H9 (cell line): ENCODE measurements at regions not wholly inside any gene's neighbourhood (a gene's known extent, or its start where the extent isn't known, plus 50 kb on each side); places are given as distances from the start of the nearest gene placed in this dataset.

ENCODE experiments used
- DNase-seq: peaks from one replicate; pipeline ENCODE4 v3.0.0-alpha.2; 2017
- H2AFZ ChIP-seq: one replicate; pipeline ENCODE4 v1.6.1; 2013; ENCODE audit warnings: mild to moderate bottlenecking, low read length, control low read depth, moderate library complexity
- H2AK5ac ChIP-seq: 2 replicates; pipeline ENCODE4 v1.6.1; 2013; ENCODE audit warnings: low read length, control low read depth, mixed read lengths; ENCODE audit not compliant: insufficient read length
- H2BK120ac ChIP-seq: one replicate; pipeline ENCODE4 v1.6.1; 2013; ENCODE audit warnings: low read depth, mild to moderate bottlenecking, low read length, control low read depth, inconsistent platforms; ENCODE audit not compliant: poor library complexity, severe bottlenecking
- H2BK12ac ChIP-seq: 2 replicates; pipeline ENCODE4 v1.6.1; 2013; ENCODE audit warnings: low read length, control low read depth, mixed read lengths, low read depth; ENCODE audit not compliant: insufficient read length
- H2BK15ac ChIP-seq: 2 replicates; pipeline ENCODE4 v1.6.1; 2013; ENCODE audit warnings: low read depth, low read length, control low read depth
- H2BK20ac ChIP-seq: one replicate; pipeline ENCODE4 v1.6.1; 2013; ENCODE audit warnings: low read depth, mild to moderate bottlenecking, low read length, control low read depth, inconsistent platforms; ENCODE audit not compliant: poor library complexity, severe bottlenecking
- H2BK5ac ChIP-seq: 2 replicates; pipeline ENCODE4 v1.6.1; 2013; ENCODE audit warnings: low read length, control low read depth, mixed read lengths; ENCODE audit not compliant: insufficient read length
- H3K14ac ChIP-seq: 2 replicates; pipeline ENCODE4 v1.6.1; 2013; ENCODE audit warnings: low read length, control low read depth; ENCODE audit not compliant: insufficient read depth
- H3K18ac ChIP-seq: 2 replicates; pipeline ENCODE4 v1.6.1; 2013; ENCODE audit warnings: low read depth, mild to moderate bottlenecking, mixed read lengths, low read length, control low read depth; ENCODE audit not compliant: insufficient read length
- H3K23ac ChIP-seq: 2 replicates; pipeline ENCODE4 v1.6.1; 2013; ENCODE audit warnings: low read length, control low read depth, mixed read lengths, low read depth; ENCODE audit not compliant: insufficient read length
- H3K23me2 ChIP-seq: 2 replicates; pipeline ENCODE4 v1.6.1; 2013; ENCODE audit warnings: low read depth, mild to moderate bottlenecking, mixed read lengths, low read length, control low read depth; ENCODE audit not compliant: insufficient read length, poor library complexity, severe bottlenecking
- H3K27ac ChIP-seq: 2 replicates; pipeline ENCODE4 v1.5.1; 2013; ENCODE audit warnings: low read length, control low read depth, mixed read lengths, low read depth; ENCODE audit not compliant: insufficient read length
- H3K27me3 ChIP-seq: 2 replicates; pipeline ENCODE4 v1.6.1; 2013; ENCODE audit warnings: low read length, control low read depth, inconsistent platforms; ENCODE audit not compliant: insufficient read depth
- H3K4ac ChIP-seq: 2 replicates; pipeline ENCODE4 v1.6.1; 2013; ENCODE audit warnings: low read depth, mild to moderate bottlenecking, control low read depth, inconsistent platforms, low read length, moderate library complexity
- H3K4me1 ChIP-seq: 2 replicates; pipeline ENCODE4 v1.6.1; 2013; ENCODE audit warnings: low read length, control low read depth, inconsistent platforms; ENCODE audit not compliant: insufficient read depth
- H3K4me2 ChIP-seq: 2 replicates; pipeline ENCODE4 v1.6.1; 2013; ENCODE audit warnings: low read length, control low read depth, mixed read lengths; ENCODE audit not compliant: insufficient read length, insufficient read depth
- H3K56ac ChIP-seq: 2 replicates; pipeline ENCODE4 v1.6.1; 2013; ENCODE audit warnings: low read depth, mild to moderate bottlenecking, mixed read lengths, low read length, control low read depth; ENCODE audit not compliant: insufficient read length
- H3K79me1 ChIP-seq: 2 replicates; pipeline ENCODE4 v1.6.1; 2013; ENCODE audit warnings: low read depth, mild to moderate bottlenecking, moderate library complexity, low read length, control low read depth, inconsistent platforms; ENCODE audit not compliant: insufficient read depth, poor library complexity, severe bottlenecking
- H3K79me2 ChIP-seq: 2 replicates; pipeline ENCODE4 v1.6.1; 2013; ENCODE audit warnings: low read length, control low read depth, inconsistent platforms; ENCODE audit not compliant: insufficient read depth
- H3K9ac ChIP-seq: 2 replicates; pipeline ENCODE4 v1.6.1; 2013; ENCODE audit warnings: low read length, control low read depth, mixed read lengths; ENCODE audit not compliant: insufficient read length; ENCODE audit errors: extremely low read depth
- H3K9me3 ChIP-seq: one replicate; pipeline ENCODE4 v1.6.1; 2013; ENCODE audit warnings: low read depth, low read length, inconsistent platforms; ENCODE audit not compliant: control insufficient read depth
- H3T11ph ChIP-seq: one replicate; pipeline ENCODE4 v1.6.1; 2013; ENCODE audit warnings: mild to moderate bottlenecking, low read length, control low read depth, inconsistent platforms
- H4K20me1 ChIP-seq: one replicate; pipeline ENCODE4 v1.6.1; 2013; ENCODE audit not compliant: control insufficient read depth, insufficient read length, insufficient read depth
- H4K5ac ChIP-seq: 2 replicates; pipeline ENCODE4 v1.6.1; 2013; ENCODE audit warnings: low read depth, mild to moderate bottlenecking, mixed read lengths, low read length, control low read depth; ENCODE audit not compliant: insufficient read length
- H4K8ac ChIP-seq: replicated peaks from 2 replicates; pipeline ENCODE4 v1.6.1; 2013; ENCODE audit warnings: low read length, control low read depth, mixed read lengths, low read depth; ENCODE audit not compliant: insufficient read length
- H4K91ac ChIP-seq: 2 replicates; pipeline ENCODE4 v1.6.1; 2013; ENCODE audit warnings: low read depth, mild to moderate bottlenecking, moderate library complexity, mixed read lengths, low read length, control low read depth; ENCODE audit not compliant: insufficient read length
- H3K27ac Mint-ChIP-seq, 3 experiments: 2 replicates in 2 of 3; 3 replicates in 1 of 3; pipeline ENCODE4 v1.8.0; 2020 to 2021; ENCODE audit warnings: mixed read lengths in 3 of 3, mild to moderate bottlenecking in 1 of 3, moderate library complexity in 1 of 3
- H3K27me3 Mint-ChIP-seq: 2 replicates; pipeline ENCODE4 v1.8.0; 2021; ENCODE audit warnings: low read depth, mild to moderate bottlenecking, moderate library complexity, mixed read lengths
- H3K36me3 Mint-ChIP-seq, 3 experiments: 2 replicates in 2 of 3; 3 replicates in 1 of 3; pipeline ENCODE4 v1.8.0; 2020 to 2021; ENCODE audit warnings: low read depth in 3 of 3, mixed read lengths in 3 of 3; ENCODE audit not compliant: insufficient read depth in 1 of 3
- H3K4me1 Mint-ChIP-seq, 2 experiments: 2 replicates each; pipeline ENCODE4 v1.8.0; 2020; ENCODE audit warnings: mixed read lengths in 2 of 2
- H3K4me3 Mint-ChIP-seq, 2 experiments: 2 replicates in 1 of 2; 3 replicates in 1 of 2; pipeline ENCODE4 v1.8.0; 2020 to 2021; ENCODE audit warnings: mild to moderate bottlenecking in 2 of 2, mixed read lengths in 2 of 2, moderate library complexity in 1 of 2
- H3K9me3 Mint-ChIP-seq, 2 experiments: 2 replicates in 1 of 2; 3 replicates in 1 of 2; pipeline ENCODE4 v1.8.0; 2020; ENCODE audit warnings: mild to moderate bottlenecking in 2 of 2, mixed read lengths in 2 of 2, moderate library complexity in 1 of 2
- CTCF ChIP-seq: fragments of 200-600 bp; sonication (generic); conservative IDR thresholded peaks from 3 replicates; pipeline ENCODE4 v1.8.0; 2021; ENCODE audit warnings: antibody characterized with exemption, mild to moderate bottlenecking
- WGBS: extraction: QIAGEN DNeasy Blood & Tissue Kit; methylation state at CpG from one replicate; pipeline ENCODE4 v1.1.7; 2013; ENCODE audit warnings: missing lambda C conversion rate, low lambda C conversion rate, mixed read lengths; ENCODE audit not compliant: insufficient read length; ENCODE audit errors: extremely low coverage; 5-methylcytosine and 5-hydroxymethylcytosine counted together

- Histone ChIP-seq H2BK15ac (no peak overlapping the region), H2BK20ac (no peak overlapping the region), H2AK5ac (no peak overlapping the region), H3K4me1 (no peaks in the 10 kb centered on the region), H3K4me2 (no peak overlapping the region), H3K56ac (no peak overlapping the region), H3T11ph (no peak overlapping the region), H3K23me2 (no peaks in the 10 kb centered on the region), H4K8ac (no peak overlapping the region), H2BK12ac (no peak overlapping the region), H3K79me1 (no peaks in the 10 kb centered on the region), H4K20me1 (no peaks in the 10 kb centered on the region), H2BK5ac (no peak overlapping the region), H3K14ac (no peak overlapping the region), H4K5ac (no peak overlapping the region), H4K91ac (no peak overlapping the region), H3K27ac (no peak overlapping the region), H3K27me3 (no peaks in the 10 kb centered on the region), H3K9ac (no peak overlapping the region), H2AFZ (no peak overlapping the region), H3K4ac (no peak overlapping the region), H3K9me3 (no peaks in the 10 kb centered on the region), H2BK120ac (no peak overlapping the region), H3K18ac (no peak overlapping the region), H3K79me2 (no peaks in the 10 kb centered on the region), H3K23ac (no peak overlapping the region)
- H3K27me3 Mint-ChIP-seq = no peaks in the 10 kb centered on the region
- H3K36me3 Mint-ChIP-seq = no peaks in the 10 kb centered on the region
- no peak for TF ChIP-seq CTCF
- H3K4me3 Mint-ChIP-seq = no peak overlapping the region
- H3K9me3 Mint-ChIP-seq = no peaks in the 10 kb centered on the region
- peaks cover 0 to 7% of the 10 kb centered on the region in 2 experiments; a peak in 2 of 4 replicates for H3K4me1 Mint-ChIP-seq
- no peak for DNase-seq
- no peak overlapping the region for H3K27ac Mint-ChIP-seq
- no CpG with 5 or more reads among the region's 4 CpGs for WGBS
Measured at GRCh38 chr16:51343411-51343810, 192.3 kb upstream of the SALL1 start.
